ENCODE measurements at regions not wholly inside any gene's neighbourhood (a gene's known extent, or its start where the extent isn't known, plus 50 kb on each side); places are given as distances from the start of the nearest gene placed in this dataset.

- TF ChIP-seq CTCF (IDR thresholded peaks at IDR 0.05) (no peak), POLR2A (IDR thresholded peaks at IDR 0.05) (no peak)
Observed at GRCh38 chr10:107540981-107541380, 376.5 kb upstream of the SORCS1 start.

All from uterus (tissue), 2 donors.